ENCODE measurements at regions not wholly inside any gene's neighbourhood (a gene's known extent, or its start where the extent isn't known, plus 50 kb on each side); places are given as distances from the start of the nearest gene placed in this dataset.
"Not testable (repeated sequence)": the region's sequence is repeated elsewhere in the genome, so short reads cannot be mapped to it uniquely, and the experiment has no call there.

DNA sequence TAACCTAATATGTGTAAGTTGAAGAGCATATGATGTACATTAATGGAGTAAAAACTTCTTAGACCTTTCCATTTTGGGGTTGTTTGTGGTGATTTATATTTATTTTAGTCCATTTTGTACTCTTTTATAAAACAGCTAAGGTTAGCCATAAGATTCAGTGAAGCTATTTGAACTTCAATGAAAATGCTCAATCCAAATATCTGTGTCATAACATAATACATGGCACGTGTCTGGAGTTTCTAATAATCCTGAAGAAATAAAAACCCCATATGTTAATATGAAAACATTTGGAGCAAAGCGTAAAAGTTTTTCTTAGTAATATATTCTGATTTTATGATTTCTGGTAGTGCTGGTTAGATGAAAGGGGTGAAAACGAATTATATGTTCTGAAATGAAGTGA, 1729.7 kb downstream of the PCDH9 start:
- no peak for DNase-seq

DNA sequence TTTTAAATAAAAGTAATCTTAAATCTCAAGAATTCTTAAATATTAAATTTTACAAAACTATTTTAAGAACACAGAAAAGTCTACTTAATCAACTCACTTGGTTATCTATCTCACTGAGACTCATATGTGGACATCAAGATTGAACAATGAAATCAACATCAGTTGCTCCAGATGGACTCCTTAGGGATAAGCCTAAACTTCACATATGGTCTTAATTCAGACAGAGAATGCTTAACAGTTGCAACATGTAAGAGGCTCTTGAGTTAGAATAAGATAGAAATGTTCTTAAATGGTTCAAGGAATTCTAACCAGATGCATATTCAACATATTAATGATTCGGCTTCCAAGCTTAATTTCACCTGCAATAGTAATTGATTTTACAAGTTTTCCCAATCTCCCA, 1730.9 kb downstream of the PCDH9 start:
- DNase-seq, result peak; percentile 40

- no peak for DNase-seq
Measured at GRCh38 chr13:65497265-65497664, 1732.9 kb downstream of the PCDH9 start.

DNA sequence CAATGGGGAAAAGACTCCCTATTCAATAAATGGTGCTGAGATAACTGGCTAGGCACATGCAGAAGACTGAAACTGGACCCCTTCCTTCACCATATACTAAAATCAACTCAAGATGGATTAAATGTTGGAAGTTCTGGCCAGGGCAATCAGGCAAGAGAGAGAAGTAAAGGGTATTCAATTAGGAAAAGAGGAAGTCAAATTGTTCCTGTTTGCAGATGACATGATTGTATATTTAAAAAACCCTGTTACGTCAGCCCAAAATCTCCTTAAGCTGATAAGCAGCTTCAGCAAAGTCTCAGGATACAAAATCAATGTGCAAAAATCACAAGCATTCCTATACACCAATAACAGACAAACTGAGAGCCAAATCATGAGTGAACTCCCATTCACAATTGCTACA, 1739.4 kb downstream of the PCDH9 start:
- DNase-seq, result not testable (repeated sequence)

DNA sequence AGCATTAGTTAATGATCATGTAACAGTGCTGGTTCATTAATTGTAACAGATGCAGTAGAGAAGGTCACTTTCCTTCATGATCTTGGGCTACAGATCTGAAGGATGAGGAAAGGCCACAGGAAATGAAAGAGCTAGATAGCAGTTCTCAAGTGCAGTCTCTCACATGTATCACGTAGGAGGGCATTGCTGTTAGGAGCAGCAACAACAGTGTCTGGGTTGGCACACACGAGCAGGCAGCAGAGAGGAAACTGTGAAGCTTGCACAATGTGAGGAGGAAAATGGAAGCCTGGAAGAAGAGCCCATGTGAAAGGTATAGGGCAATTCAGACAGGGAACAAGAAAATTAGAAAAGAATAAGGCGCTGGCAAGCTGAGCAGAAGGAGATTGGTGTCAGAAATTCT, 1741.5 kb downstream of the PCDH9 start:
- no peak for DNase-seq

DNA sequence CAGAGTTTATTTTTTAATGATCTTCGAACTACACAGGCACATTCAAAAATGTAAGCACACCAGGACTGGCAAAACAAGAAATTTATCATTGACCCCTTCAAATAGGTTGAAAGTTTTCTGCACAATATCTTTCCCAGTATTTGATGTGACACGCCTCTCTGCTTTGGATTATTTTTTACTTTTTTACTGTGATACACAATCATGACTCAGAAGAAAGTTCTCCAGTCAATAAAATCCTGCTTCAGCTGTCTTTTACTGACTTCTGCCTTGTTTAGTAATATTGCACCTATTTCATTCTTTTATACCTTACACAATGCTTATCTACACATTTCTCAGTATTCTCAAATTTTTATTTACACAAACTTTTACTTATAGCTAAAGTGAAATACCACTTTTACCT, 1750.4 kb downstream of the PCDH9 start:
- no peak for DNase-seq

DNA sequence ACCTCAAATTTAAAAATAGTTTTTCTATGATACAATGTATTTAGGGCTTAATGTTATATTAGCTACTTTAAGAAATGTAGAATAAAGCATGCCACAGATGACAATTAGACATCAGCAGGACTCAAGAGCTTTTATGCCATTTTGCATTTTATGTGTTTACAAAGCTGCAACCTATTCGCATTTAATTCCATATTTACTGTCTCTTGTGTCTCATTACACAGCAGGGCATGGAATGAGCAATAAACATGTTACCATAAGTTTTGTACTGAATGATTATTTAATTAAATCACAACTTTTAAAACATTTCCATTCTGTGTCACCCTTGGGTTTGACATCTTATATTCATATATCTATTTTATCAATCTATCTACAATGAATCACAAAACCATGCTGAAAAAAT, 1756.9 kb downstream of the PCDH9 start:
- DNase-seq, result no peak

DNA sequence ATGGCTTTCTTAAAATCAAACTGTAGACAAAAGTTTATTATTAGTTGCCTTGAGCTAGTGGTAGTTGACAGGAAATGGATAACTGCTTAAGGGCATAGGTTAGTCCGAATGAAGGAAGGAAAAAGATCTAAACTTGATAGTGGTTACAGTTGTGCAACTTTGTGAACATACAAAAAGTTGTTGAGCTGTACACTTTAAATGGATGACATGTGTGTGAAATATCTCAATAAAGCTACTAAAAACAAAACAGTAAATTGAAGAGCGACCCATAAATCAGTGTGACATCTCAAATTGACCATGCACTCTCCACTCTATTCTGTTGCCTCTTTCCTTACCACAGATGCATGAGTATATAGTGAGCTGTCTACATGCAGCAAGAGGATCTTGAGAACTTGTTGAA, 1757.8 kb downstream of the PCDH9 start:
- DNase-seq, result no peak

DNA sequence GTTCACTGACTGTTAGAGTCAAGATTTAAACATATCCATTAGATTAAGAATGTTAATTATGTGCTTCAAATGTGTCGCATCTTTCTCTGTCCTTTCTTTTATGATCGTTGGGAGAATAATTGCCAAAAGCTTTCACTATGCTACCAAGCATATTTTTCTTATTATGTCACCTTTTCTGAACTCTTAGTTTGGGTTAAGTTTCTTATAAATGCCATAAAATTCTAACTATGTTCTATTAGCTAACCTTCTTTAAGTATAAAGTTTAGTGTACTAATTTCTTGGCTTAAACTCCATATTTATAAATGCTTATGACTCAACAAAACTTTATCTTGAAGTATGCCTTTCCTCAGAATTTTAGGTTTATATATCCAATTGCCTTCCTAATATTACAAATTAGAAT, 1759.4 kb downstream of the PCDH9 start:
- DNase-seq, result no peak

DNA sequence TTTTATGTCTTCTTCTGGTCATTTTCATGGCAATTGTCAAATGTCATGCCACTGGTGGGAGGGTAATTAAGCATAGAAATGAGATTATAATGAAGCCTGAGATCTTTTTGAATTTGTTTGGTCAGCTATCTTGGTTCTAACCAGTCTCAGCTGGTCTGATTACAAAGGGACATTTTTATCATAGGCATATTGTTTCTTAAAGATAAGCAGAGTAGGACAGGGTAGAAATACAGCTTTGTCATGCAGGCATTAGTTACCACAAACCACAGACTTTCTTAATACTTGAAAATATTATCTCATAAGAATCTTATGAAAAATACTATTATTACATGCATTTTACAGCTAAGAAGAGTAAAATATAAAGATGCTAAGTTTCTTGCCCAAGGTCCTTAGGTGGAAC, 1761.5 kb downstream of the PCDH9 start:
- no peak for DNase-seq

DNA sequence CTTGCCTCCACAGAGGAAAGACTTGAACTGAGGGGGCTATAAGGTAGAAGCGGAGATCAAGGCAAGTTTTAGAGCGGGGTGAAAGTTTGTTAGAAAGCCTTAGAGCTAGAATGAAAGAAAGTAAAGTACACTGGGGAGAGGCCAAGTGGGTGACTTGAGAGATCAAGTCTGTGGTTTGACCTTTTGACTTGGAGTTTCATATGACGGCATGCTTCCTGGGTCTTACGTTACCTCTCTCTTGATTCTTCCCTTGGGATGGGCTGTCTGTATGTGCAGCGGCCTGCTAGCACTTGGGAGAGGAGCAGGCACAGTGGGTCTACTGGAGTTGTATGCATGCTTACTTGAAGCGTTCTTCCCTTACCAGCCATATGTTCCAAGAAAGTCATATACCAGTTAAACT, 1768.5 kb downstream of the PCDH9 start:
- no peak for DNase-seq

DNA sequence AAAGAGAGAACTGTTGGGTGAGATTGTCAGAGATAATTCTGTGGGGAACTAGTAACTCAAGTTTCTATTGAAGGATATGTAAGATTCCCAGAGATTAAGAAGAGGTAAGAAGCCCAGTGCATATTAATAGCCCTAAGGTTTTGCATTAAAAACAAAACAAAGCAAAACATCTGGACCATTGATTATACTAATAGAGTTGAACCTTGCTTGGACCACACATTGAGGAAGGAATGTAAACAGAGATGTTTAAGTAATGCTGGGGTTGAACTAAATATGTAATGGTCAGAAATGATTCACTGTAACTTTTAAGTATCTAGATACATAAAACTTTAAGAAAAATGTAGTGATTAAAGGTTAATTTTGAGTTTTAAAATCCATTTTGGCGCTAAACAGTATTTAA, 1770.0 kb downstream of the PCDH9 start:
- no peak for DNase-seq

DNA sequence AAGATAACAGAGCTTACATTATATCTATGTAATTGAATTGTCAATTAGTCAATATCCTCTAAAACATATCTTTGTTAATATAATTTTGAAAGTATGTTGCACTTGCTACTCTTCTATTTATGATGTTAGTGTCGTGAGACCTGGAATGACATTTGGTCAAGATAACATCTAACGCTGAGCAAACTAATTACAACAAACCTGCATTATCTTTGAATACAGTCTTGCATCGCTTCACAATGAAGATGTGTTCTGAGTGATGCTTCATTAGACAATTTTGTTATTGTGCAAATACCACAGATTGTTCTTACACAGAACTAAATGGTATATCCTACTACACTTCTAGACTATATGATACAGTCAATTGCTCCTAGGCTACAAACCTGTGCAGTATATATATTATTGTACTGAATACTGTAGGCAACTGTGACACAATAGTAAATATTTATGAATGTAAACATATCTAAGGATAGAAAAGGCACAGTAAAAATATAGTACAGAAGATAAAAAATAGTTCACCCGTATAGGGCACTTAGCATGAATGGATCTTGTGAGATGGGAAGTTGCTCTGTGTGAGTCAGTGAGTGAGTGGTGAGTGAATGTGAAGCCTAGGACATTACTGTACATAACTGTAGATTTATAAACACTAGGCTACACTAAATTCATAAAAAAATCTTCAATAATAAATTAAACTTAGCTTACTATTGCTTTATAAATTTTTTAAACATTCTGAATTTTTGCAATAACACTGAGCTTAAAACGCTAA, 1773.8 kb downstream of the PCDH9 start:
- DNase-seq, result no peak

DNA sequence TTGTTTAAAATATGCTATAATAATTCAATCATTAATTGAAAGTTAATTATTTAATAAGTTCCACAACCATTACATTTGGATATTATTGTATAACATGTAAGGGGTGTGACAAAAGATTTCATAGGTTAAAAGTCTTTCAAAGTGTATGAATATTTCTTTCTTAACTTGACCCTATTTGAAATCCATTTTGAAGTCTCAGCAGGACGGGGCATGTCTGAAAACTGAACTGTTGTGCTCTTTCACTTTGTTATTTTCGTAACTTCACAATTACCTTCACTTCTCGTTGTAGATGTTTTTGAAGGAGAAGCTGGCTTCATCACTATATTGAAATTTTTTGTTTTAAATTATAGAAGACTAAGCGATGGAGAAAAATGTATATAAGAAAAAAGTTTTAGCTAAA, 1775.7 kb downstream of the PCDH9 start:
- DNase-seq, result no peak

DNA sequence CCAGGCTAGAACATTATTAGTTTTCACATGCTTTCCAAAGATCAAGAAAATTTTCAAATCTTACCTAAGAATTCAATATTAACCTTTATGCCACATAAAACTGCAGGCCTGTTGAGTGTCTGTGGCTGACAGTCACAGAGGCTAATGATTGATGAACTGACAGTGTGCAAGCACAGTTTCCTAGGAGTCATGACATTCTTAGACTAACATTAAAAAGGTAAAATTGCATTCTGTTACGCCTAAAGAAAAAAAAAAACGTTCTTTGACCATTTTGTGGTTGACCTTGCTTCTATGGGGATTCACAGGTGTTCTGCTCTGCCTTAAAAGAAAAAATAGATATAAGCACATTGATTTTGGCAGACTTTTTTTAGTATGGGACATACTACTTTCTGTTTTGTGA, 1776.2 kb downstream of the PCDH9 start:
- no peak for DNase-seq

GRCh38 chr13:65445340-65445739, 1784.8 kb downstream of the PCDH9 start:
- no peak for DNase-seq

DNA sequence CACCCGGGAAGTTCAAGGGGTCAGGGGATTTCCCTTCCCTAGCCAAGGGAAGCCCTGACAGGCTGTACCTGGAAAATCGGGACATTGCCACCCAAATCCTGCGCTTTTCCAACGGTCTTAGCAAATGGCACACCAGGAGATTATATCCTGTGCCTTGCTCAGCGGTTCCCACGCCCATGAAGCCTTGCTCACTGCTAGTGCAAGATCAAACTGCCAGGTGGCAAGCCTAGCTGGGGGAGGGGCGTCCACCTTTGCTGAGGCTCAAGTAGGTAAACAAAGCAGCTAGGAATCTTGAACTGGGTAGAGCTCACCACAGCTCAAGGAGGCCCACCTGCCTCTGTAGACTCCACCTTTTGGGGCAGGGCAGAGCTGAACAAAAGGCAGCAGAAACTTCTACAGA, 1794.5 kb downstream of the PCDH9 start:
- no peak for DNase-seq

GRCh38 chr13:65417953-65418352, 1812.2 kb downstream of the PCDH9 start:
- no peak for DNase-seq

DNA sequence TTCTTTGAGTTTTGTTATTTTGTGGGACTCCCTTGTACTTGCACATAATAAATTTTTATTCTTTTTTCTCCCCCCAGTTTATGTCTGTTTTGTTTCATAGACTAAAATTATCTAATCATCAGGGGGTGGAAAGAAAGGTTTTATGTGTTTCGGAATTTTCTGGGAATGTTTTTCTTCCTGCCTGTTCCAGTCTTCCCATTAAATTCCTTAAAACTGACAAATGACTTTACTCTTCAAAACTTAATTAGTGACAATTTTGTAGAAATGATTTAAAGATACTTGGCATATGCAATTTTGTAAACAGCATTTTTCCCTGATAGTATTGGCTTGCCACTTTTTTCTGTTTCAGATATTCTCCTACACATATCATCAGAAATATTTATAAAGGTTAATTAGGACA, 1813.4 kb downstream of the PCDH9 start:
- DNase-seq, result no peak

DNA sequence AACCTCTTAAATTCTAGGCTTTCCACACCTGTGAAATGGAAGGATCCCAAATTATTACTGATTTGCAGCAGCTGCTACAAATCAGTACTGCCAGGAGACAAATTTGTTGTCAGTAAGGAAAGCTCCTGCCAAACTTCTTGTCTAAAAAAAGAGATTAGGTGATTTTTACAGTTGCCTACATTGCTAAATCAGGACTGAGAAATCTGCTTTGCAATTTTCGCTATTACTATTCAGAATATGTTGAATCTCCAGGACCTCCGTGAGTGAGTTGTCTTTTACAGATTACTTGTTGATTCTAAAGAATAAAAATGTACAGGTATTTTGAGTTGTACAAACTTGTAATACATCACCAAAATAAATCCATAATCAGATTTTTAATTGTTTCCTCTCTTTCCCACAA, 1815.9 kb downstream of the PCDH9 start:
- DNase-seq, result no peak

GRCh38 chr13:65411521-65411920, 1818.6 kb downstream of the PCDH9 start:
- DNase-seq, result no peak

DNA sequence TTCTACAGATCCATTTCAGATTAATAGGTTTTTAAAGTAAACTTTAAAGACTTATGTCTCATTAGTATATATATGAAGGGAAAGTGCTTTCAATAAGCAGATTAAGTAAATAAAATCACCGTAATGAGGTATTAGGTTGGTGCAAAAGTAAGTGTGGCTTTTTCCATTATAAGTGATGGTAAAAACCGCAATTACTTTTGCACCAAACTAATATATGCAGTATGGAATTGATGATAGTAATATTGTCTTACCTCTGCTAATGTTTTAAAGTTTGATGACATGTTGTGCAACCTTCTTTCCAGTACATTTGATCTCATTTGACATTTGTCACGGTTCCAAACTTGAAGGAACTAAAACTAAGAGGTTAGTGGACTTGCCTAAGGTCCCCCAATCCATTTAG, 1819.3 kb downstream of the PCDH9 start:
- no peak for DNase-seq

GRCh38 chr13:65401315-65401714, 1828.8 kb downstream of the PCDH9 start:
- DNase-seq, result no peak

DNA sequence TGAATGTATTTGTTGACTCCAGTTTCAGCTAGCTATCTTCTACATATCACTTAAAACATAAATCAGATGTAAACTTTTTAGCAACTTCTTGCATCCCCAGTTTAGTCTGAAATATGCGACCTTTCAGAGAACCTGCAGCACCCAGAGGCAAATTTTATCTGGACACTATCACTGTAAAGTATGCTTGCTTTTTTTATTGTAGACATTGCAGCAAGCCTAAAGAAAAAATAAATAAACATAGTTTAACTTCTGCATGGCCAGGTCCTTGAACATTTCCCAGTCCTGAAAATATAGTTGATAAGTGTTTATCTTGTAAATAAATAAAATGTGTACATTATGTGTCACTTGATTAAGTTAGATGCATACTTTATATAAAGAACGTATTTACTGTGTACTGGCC, 1829.4 kb downstream of the PCDH9 start:
- DNase-seq, result no peak
